Embryonic facial prominence (tissue), 1 donor: ENCODE measurements at regions not wholly inside any gene's neighbourhood (a gene's known extent, or its start where the extent isn't known, plus 50 kb on each side); places are given as distances from the start of the nearest gene placed in this dataset.

Experiments
- DNase-seq: peaks from one replicate; pipeline ENCODE4 v3.0.0-alpha.2; 2016; ENCODE audit errors: extremely low spot score

DNA sequence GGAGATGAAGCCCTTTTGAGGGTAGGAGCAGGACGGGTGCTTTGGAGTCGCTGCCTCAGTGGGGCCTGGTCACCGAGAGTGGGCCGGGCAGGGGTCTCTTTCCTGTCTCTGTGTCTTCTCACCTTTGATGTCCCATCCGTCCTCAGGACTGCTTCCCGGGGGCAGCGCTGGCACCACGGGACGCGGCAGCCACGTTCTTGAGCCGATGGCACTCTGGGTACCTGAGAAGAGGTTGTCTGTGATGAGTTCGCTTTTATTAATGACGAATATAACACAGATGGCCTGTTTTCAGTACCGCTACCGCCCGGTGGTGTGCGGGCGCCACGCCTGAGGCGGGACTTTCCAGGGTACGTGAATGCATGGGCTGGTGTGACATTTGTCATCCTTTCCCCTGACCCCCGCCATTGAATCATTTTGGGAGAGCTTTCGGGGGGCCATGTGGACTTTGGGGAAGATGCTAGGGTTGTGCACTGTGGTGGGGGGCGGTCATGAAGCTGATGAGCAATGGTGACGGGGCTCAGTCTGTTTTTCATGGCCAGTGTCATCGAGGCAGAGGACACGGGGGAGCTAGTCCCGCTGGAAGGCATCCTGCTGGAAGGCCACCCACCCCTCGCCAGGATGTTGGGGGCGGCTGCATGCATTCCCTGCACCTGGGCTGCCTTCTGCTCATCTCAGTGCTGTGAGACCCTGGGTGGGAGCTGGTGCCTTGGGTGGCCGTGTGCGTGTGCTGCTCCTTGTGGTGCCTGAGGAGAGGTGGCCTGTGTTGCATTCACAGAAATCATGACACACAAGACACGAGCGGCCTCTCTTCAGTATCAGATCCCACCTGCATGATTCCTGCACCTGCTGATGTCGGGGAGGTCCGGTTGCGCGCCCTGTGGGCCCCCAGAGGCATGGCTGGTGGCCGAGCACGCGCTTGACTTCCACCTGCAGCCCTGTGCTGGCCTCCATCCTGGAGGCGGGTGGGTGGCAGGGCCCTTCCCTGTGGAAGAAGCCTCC is 162.5 kb upstream of the RTL1 start:
- DNase-seq: no peak

DNA sequence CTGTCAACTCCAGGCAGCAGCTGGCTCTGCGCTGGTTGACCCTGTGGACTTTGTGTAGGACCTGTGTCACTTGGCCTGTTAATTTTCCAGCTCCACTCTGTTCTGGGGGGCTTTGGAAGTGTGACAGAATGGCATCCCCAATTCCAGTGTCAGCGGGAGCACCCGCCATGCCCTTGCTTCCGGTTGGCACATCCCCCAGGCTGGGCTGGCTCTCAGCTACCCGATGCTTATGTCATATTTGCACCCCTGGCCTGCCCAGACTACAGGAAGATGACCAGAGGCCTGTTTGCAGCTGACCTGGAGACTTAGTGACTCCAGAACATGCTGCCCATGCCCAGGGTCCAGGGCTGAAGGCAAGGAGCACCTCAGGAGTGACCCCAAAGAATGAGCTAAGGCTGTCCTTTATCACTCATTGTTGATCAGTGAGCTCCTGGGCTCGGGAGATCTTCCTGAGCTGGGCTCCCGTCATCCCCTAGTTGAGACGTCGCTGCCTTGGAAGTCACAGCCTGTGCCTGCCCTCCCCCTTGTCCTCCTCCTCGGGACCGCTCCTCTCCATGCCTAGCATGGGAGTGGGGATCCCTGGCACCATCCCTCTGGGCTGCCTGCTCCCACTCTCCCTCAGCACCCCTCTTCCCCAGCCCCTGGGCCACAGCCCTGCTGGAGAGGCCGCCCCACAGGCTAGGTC is 163.4 kb upstream of the RTL1 start:
- DNase-seq: no peak

GRCh38 chr14:101068313-101069227 is 165.0 kb upstream of the RTL1 start:
- DNase-seq: no peak

- DNase-seq: no peak
These were observed 165.7 kb upstream of the RTL1 start for GRCh38 chr14:101069228-101069549.

DNA sequence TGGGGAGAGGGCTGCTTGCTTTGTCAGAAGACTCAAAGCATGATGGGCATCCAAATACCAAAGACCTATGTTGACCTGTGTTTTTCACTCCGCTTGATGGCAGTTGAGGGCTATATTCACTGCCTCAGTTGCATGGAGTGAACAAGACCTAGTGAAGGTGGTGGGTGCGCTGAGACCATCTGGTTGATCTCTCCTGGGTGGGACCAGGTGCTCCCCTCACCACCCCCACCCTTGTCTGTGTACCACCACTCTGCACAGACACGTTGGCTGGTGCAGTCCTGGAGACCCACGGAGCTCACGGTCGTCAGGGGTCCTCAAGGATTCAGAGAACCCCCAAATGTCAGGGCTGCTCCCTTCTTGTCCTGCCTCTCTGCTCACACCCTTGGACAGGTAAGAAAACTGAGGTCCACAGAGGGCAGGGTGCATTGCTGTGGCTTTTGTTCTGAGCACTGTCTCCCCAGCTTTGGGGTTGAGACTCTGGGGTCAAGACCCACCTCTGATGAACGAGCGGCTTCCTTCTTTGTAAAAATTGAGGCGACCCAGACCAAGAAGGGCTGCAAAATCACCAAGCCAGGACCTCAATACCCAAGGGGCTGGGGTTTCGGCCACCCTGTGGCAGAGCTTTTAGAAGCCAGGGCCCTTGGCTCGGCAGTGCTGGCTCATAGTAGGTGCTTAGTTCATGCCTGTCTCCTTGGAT is 166.3 kb upstream of the RTL1 start:
- no peak for DNase-seq

GRCh38 chr14:101070540-101071492 is 167.3 kb upstream of the RTL1 start:
- no peak for DNase-seq

GRCh38 chr14:101071493-101071906 is 168.0 kb upstream of the RTL1 start:
- no peak for DNase-seq

GRCh38 chr14:101072070-101072469 is 168.5 kb upstream of the RTL1 start:
- DNase-seq: no peak

DNA sequence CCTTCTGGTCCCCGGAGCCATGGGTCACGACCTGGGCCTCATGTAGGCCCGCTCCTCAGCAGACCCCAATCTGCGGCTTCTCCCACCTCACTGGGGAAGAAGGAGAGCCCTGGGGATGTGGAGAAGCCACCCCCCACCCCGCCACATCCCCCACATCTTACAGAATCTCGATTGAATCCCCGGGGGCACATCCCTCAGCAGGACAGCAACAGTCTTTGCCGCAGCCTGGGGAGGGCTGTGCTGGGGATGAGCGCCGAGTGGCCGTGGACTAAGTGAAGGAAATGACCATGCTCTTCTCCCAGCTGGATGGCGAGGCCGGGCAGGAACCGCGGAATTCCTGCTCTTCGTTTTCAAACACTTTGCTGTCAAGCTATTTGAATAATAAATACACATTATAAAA is 169.0 kb upstream of the RTL1 start:
- no peak for DNase-seq

DNA sequence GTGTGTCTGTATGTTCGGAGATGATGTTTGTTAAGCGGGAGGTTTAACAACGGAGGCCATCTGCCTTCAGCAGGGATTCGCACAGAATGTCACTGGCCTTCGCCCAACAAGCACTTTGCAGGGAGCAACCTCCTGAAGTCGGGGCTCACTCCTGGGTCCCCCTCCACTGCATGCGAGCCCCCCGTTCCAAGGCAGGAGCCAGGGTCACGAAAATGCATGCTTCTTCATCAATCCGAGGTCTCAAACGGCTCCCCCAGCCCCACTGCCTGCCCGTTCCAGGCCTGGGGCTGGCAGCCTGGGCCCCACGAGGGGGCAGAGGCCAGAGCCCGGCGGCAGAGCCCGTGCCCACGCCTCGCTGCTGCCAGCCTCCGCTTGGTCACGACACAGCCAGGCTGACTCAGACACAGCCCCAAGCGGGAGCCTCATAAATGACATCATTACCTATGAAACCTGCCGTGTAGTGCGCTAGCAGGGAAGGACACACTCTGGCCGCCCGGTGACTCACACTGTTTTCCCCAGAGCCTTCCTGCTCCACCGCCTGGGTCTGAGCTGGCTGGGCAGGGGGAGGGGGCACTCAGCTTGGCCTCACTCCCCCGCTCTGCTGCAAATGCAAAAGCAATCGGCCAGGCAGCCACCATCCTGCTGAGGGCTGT is 169.5 kb upstream of the RTL1 start:
- peak; percentile 26 for DNase-seq

DNA sequence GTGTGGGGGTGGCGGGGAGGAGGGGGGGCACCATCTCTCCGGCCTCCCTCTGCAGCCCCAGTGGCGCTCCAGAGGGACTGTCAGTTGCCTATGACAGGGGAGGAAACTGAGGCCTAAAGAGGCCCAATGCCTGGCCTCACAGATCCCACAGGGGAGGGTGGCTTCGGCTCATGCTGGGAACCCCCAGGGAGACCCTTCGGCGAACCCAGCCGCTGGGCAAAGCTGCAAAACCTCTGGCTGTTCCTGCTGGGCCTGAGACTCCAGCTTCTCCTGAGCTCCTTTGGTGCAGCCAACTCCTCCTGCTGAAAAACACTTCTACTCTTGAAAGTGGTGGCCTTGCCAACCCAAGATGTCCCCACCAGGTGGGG is 170.1 kb upstream of the RTL1 start:
- no peak for DNase-seq

DNA sequence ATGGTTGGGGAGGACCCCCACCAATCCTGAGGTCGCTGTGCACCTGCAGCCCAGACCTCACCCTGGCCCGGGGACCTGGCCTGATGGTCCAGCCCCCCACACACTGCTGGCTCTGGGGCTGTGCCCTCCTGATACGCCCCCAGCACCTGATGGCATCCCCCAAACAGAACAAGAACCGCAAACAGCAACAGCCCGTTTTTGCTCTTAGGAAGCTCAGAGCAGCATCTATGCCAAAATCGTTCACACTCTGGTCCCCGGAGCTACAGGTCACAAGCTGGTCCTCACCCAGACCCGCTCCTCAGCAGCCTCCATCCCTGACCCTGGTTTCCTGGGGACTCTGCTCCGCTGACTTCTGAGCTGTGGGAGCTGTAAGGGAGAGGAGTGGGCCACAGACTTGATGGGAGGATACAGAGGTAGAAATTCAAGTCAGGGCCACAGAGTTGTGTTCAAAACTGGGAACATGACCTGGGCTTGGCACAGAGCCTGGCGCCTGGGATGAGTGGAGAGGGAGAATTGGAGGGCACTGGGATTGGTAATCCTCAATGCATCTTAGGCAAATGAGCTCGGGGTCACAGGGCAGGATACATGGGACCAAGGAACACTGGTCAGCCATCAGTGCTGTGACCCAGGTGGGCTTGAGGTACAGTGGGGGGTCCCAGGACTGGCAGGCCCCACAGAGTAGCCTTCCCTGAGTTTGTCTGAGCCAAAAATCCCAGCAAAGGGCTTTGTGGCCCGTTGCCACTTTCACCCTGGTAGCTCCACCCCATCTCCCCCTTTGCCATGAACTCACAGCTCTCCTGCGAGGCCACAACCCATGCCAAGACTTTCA is 170.9 kb upstream of the RTL1 start:
- no peak for DNase-seq

GRCh38 chr14:101075025-101075800 is 171.7 kb upstream of the RTL1 start:
- DNase-seq: no peak

DNA sequence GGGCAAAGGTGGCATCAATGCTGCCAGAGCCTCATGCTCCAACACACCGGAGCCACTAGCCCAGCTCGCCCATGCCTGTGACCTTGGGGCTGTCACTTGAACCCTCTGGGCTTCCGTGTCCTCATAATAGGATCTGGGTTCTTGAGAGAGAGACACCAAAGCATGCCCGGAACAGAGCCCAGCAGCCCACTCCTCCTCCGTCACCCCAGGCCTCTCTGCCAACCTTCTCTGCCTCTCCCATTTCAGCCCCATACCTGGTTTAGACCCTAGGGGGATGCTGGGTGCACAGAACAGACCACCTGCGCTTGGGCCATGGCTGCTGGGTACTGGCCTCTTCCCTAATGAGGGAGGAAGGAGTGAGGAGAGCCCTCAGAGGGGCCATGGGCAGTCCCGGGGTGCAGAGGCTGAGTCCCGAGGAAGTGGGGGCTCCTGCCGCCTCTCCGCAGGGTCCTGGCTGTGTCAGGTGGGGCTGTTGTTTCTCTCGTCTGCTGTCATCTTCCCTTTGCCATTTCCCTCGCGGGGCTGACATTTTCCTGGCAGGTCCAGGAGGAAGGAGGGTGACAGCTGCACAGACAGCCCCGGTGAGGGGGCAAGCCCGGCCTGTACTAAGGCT is 172.4 kb upstream of the RTL1 start:
- no peak for DNase-seq

- no peak for DNase-seq
These were observed 173.1 kb upstream of the RTL1 start for GRCh38 chr14:101076451-101077198.

- no peak for DNase-seq
These were observed 174.1 kb upstream of the RTL1 start for GRCh38 chr14:101077481-101078074.
